ES-I3 (cell line): ENCODE measurements at regions not wholly inside any gene's neighbourhood (a gene's known extent, or its start where the extent isn't known, plus 50 kb on each side); places are given as distances from the start of the nearest gene placed in this dataset.
"Not testable (repeated sequence)": the region's sequence is repeated elsewhere in the genome, so short reads cannot be mapped to it uniquely, and the experiment has no call there.

Experiments
- H3K36me3 ChIP-seq: 2 replicates; pipeline ENCODE4 v1.6.1; 2013; ENCODE audit warnings: mild to moderate bottlenecking, low read length, control low read depth, moderate library complexity; ENCODE audit not compliant: insufficient read depth
- H3K4me1 ChIP-seq: 2 replicates; pipeline ENCODE4 v1.6.1; 2013; ENCODE audit warnings: mild to moderate bottlenecking, control low read depth, low read length; ENCODE audit not compliant: insufficient read depth
- H3K9ac ChIP-seq: 2 replicates; pipeline ENCODE4 v1.6.1; 2013; ENCODE audit warnings: low read depth, mild to moderate bottlenecking, low read length, moderate library complexity
- H3K9me3 ChIP-seq: 2 replicates; pipeline ENCODE4 v1.6.1; 2013; ENCODE audit warnings: mild to moderate bottlenecking, low read length, moderate library complexity; ENCODE audit not compliant: control insufficient read depth, insufficient read depth

DNA sequence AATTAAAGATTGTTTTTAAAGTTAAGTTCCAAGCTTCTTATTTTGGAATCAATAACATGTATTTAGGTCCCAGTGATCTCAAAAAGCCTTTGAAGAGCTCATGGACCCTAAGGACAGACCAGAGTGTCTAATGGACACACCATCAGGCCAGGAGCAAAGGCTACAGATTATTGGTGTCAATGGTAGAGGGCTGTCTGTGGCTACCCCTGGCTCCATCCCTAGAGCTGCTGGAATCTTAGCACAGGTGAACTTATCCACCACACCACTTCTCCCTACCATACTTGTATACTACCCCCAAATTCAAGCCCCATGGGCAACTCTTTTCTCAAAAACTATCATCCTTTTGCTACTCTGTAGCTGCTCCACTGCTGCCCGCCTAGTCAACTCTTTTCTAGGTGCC is 79.4 kb upstream of the BEND6 start:
- H3K9ac ChIP-seq, result no peak overlapping the region
- no peaks in the 10 kb centered on the region for H3K9me3 ChIP-seq
- no peaks in the 10 kb centered on the region for H3K36me3 ChIP-seq
- no peaks in the 10 kb centered on the region for H3K4me1 ChIP-seq

DNA sequence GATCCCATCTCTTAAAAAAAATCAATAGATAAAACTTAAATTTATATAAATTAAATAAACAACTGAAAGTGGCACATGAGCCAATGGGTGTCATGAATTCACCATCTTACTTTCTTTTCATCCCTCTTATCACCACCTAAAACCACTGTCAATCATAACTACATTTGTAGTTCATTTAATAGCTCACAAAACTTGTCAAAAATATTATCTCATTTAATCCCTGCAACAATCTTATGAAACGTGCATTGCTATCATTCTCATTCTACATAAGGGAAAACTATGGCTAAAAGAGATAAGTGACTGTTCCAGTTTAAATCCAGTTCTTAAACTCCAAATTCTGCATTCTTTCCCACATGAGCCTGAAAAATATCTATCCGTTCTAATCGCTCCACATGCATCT is 80.6 kb upstream of the BEND6 start:
- no peaks in the 10 kb centered on the region for H3K9me3 ChIP-seq
- H3K36me3 ChIP-seq, result no peaks in the 10 kb centered on the region
- H3K9ac ChIP-seq, result no peak overlapping the region
- H3K4me1 ChIP-seq, result peaks cover 1% of the 10 kb centered on the region; the same call in 1 of the 2 replicates

DNA sequence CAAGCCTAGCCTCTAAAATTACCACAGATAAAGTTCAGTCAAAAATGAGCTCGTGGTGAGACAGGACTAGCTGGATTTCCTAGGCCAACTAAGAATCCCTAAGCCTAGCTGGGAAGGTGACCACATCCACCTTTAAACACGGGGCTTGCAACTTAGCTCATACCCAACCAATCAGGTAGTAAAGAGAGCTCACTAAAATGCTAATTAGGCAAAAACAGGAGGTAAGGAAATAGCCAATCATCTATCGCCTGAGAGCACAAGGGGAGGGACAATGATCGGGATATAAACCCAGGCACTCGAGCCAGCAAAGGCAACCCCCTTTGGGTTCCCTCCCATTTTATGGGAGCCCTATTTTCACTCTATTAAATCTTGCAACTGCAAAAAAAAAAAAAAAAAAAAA is 84.9 kb upstream of the BEND6 start:
- H3K9ac ChIP-seq, H3K36me3 ChIP-seq, H3K9me3 ChIP-seq: not testable (repeated sequence)
- peaks cover 32% of the 10 kb centered on the region for H3K4me1 ChIP-seq

DNA sequence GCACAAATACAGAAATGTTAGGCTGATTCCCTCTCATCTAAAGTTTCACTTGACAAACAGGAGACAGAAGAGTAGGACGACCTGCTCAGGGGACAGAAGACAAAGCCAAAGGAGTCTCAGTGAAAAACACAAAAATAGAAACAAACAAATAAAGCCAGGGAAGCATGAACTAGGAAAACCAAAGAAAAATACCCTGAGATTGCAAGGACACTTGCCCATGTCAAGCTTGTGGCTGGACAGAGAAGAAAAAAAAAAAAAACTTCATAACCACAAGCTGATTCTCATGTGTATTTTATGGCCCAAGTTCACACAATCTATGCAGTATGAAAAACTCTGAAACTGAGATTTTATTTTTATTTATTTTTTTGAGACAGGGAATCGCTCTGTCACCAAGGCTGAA is 85.6 kb upstream of the BEND6 start:
- Histone ChIP-seq H3K9me3 (no peaks in the 10 kb centered on the region), H3K4me1 (peaks cover 33% of the 10 kb centered on the region), H3K36me3 (no peaks in the 10 kb centered on the region)

GRCh38 chr6:56868687-56869086 is 86.2 kb upstream of the BEND6 start:
- no peaks in the 10 kb centered on the region for H3K9me3 ChIP-seq
- no peak overlapping the region for H3K9ac ChIP-seq
- no peaks in the 10 kb centered on the region for H3K36me3 ChIP-seq
- peaks cover 33% of the 10 kb centered on the region for H3K4me1 ChIP-seq

More for the DNA sequence above, 85.6 kb upstream of the BEND6 start:
- H3K9ac ChIP-seq, result no peak overlapping the region

DNA sequence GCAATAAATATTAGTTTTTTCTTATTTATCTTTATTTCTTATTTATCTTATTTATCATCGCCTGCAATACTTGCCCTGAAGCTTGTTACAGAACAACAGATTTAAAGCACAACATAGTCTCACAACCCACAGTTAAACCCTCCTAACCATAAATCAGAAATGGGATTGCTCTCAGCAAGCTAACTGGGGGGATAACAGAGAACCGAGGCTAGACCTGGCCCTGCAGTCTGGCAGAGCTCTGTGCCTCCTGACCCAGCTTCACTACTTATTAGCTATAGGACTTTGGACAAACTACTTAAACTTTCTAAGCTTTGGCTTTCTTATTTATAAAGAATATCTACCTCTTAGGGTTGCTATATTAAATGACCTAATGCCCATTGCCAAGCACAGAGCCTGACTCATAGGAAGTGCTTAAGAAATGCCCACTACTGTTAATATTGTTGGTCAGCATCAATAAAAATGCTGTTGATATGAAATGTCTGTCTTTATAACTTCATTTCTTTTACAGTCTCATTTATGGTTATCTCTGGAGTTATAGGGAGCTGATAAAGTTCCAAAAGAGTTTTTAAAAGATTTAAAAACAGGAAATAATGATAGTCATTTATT is 87.9 kb upstream of the BEND6 start:
- H3K9ac ChIP-seq, result no peak overlapping the region
- peaks cover 33% of the 10 kb centered on the region for H3K4me1 ChIP-seq

DNA sequence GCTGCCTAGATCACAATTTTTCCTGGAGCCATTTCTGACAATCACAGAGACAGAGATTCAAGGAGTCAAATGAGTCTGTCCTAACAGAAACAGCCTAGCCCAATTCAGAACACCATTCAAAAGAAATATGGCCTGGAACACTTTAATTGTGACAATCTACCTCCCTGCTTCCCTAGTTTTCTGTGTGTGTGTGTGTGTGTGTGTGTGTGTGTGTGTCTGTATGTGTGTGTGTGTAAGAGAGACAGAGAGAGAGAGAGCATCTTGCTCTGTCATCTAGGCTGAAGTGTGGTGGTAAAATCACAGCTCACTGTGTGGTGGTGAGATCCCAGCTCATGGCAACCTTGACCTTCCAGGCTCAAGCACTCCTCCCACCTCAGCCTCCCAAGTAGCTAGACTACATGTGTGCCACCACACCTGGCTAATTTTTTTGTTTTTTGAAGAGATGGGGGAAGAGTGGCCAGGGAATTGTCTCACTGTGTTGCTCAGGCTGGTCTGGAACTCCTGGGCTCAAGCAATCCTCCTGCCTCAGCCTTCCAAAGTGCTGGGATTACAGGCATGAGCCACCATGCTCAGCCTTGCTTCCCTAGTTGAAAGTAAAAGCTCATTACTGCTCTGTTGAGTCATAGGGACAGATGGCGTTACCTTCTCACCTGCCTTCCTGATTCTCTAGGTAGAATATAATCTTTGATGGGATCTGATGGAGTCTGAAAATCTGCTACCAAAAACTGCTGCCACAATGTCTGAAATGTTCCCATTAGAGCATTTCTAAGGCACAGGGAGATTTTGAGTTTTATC is 89.6 kb upstream of the BEND6 start:
- Histone ChIP-seq H3K36me3 (no peaks in the 10 kb centered on the region), H3K4me1 (peaks cover 38% of the 10 kb centered on the region), H3K9ac (no peak overlapping the region), H3K9me3 (no peaks in the 10 kb centered on the region)

More for the DNA sequence above, 87.9 kb upstream of the BEND6 start:
- H3K36me3 ChIP-seq, result no peaks in the 10 kb centered on the region
- no peaks in the 10 kb centered on the region for H3K9me3 ChIP-seq

DNA sequence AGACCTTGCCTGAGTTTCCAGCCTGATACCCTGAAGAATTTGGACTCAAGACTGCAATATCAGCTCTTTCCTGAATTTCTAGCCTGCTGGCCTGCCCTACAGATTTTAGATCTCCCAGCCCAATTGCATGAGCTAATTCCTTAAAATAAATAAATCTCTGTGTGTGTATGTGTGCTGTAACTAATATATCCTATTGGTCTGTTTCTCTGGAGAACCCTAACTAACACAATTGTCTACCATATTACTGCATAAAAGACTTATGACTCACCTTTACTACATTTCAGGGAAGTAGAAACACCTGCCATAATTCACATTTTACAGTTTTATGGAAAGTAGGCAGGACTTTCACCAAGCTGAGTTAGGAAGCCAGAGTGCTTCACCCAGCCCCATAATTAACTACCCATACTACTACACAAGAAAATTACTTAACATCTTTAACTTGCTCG is 90.7 kb upstream of the BEND6 start:
- H3K4me1 ChIP-seq, result peaks cover 39% of the 10 kb centered on the region
- no peak overlapping the region for H3K9ac ChIP-seq
- H3K9me3 ChIP-seq, result no peaks in the 10 kb centered on the region
- no peaks in the 10 kb centered on the region for H3K36me3 ChIP-seq

DNA sequence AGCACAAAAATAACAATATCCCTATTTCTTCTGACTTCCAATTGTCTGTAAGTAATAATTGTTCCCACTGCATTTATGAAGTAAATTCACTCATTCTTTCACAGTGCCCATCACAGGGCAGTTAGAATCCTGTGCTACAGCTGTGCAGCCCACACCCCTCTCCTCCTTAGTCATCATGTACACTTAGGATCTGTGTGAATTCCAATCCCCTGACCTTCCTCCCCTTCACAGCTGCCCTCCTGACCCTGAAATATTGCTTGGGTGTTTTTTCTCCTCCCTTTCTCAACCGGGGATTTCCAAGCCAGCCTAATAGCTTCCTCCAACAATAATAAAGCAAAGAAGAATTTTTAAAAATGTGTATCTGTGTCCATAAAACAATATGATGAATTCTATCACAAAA is 91.5 kb upstream of the BEND6 start:
- Histone ChIP-seq H3K36me3 (no peaks in the 10 kb centered on the region), H3K4me1 (peaks cover 30% of the 10 kb centered on the region), H3K9ac (no peak overlapping the region)

DNA sequence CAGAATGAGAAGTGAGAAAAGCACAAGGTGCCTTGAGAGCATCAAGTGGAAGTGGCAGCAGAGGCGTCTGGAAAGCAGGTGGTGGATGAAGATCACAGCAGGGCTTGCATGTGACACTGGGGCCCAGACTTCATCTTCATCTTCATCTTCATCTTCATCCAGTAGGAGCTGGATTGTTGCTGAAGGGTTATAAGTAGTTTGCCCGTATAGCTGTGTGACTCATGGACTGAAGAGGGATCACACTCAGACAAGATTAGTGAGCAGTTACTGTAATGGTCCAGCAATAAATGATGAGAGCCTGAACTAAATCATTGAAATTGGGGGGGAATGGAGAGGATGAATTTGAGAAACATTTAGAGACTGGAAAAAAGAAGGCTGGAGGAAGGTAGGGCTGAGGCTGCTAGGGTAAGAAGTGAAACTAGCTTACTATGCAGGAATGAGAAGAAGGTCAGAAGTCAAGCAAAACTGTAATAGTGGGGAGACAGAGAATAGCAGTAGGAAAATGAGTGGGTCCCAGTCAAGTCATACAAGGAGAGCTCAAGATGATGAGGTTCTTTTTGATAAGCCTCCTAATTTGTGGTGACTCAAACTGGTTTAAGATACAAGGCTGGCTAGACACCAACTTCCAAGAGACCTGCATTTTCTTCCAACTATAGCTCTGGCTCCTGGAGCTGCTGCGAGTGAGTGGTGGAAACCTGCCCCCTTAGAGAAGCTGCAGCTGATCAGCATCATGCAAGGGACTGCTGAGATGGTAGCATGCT is 92.3 kb upstream of the BEND6 start:
- Histone ChIP-seq H3K4me1 (peaks cover 27% of the 10 kb centered on the region), H3K9me3 (no peaks in the 10 kb centered on the region), H3K9ac (no peak overlapping the region), H3K36me3 (no peaks in the 10 kb centered on the region)

More for the DNA sequence above, 91.5 kb upstream of the BEND6 start:
- H3K9me3 ChIP-seq, result no peaks in the 10 kb centered on the region

- H3K36me3 ChIP-seq, result no peaks in the 10 kb centered on the region
- no peaks in the 10 kb centered on the region for H3K9me3 ChIP-seq
- H3K4me1 ChIP-seq, result peaks cover 14% of the 10 kb centered on the region
- H3K9ac ChIP-seq, result no peak overlapping the region
These were observed 94.4 kb upstream of the BEND6 start for GRCh38 chr6:56860475-56860874.

DNA sequence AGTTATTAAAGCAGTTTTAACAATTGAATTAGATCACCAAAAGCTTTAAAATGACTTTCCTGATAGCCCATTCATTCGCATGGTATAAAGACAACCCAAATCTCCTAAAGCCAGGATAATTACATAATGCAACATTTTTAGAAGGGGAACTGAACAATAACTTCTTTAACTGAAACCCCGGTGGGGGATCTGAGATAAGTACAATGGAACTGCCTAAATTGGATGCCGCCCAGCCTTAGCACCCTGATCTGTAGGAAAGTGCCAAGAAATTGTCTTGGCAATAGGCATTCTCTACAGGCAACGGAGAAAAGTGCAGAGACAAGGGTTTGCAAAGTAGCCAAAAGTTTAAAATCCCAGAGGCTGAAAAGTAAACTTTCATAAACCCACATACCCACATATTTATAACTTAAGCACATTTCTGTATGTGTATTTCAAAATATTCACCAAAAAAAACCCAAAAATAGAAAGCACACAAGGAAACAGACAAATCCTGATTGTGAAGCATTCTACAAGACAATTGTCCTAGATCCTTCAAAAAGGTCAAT is 98.8 kb upstream of the BEND6 start:
- Histone ChIP-seq H3K9me3 (no peaks in the 10 kb centered on the region), H3K36me3 (no peaks in the 10 kb centered on the region), H3K9ac (no peak overlapping the region), H3K4me1 (peaks cover 13% of the 10 kb centered on the region)

DNA sequence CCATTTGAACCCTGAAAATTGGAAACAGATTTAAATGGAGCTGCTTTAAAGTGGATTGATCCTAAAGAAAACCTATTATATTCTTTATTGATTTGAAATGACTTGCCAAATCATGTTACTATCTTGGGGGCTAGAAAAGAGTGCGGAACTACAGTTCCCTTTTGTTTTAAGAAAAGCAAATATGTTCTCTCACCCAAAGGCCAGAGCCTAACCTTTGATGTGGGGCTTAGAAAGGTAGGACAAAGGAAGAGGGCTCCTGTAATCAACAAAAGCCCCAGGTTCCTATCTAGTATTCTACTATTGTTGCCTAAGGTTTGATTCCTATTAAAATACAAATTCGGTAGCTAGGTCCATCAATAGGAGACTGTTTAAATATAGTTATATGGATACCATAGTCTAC is 100.8 kb upstream of the BEND6 start:
- H3K4me1 ChIP-seq, result peaks cover 16% of the 10 kb centered on the region
- no peaks in the 10 kb centered on the region for H3K9me3 ChIP-seq
- H3K9ac ChIP-seq, result no peak overlapping the region

DNA sequence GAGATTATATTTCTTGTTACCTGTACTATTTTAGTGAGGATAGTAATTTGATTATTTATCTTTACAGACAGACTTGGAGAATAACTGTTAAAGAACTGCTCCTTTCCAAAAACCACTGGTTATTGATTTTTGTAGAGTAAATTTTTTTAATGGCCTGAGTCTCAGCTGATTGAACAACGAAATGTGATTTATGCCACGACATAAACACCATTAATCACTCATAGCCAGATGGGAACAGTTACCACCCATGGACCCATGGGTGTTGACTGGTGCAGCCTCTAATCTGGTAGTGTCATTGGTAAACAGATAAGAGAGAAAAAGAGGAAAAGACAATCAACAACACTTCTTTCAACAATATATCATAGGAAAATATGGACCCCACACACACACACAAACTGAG is 101.4 kb upstream of the BEND6 start:
- no peak overlapping the region for H3K9ac ChIP-seq
- peaks cover 16% of the 10 kb centered on the region for H3K4me1 ChIP-seq
- no peaks in the 10 kb centered on the region for H3K36me3 ChIP-seq

More for the DNA sequence above, 100.8 kb upstream of the BEND6 start:
- H3K36me3 ChIP-seq, result no peaks in the 10 kb centered on the region

More for the DNA sequence above, 101.4 kb upstream of the BEND6 start:
- H3K9me3 ChIP-seq, result no peaks in the 10 kb centered on the region
